ENCODE measurements at regions not wholly inside any gene's neighbourhood (a gene's known extent, or its start where the extent isn't known, plus 50 kb on each side); places are given as distances from the start of the nearest gene placed in this dataset.
A peak's percentile ranks its signal among the peaks of the same experiment; 100 is the strongest.

- no peaks in the 10 kb centered on the region for H3K36me3 ChIP-seq (ENCODE audit: control insufficient read depth, insufficient read depth, low read length)
- H3K27ac ChIP-seq (ENCODE audit: low read length) = no peak overlapping the region
- H3K4me3 ChIP-seq (ENCODE audit: low read length) = no peak overlapping the region
- H3K9me3 ChIP-seq (replicated peaks; ENCODE audit: control insufficient read depth, low read depth, low read length) = no peaks in the 10 kb centered on the region
- DNase-seq = peak; percentile 26
- H3K4me1 ChIP-seq (ENCODE audit: control insufficient read depth, insufficient read depth, low read length) = no peaks in the 10 kb centered on the region
- WGBS (ENCODE audit: insufficient coverage) = 70% methylated on average over 4 of the region's 9 CpGs
- peaks cover 4% of the 10 kb centered on the region for H3K27me3 ChIP-seq (ENCODE audit: control insufficient read depth, insufficient read depth, low read length)
These were observed 658.8 kb upstream of the ID2 start for GRCh38 chr2:8022908-8023640.

- no peak overlapping the region for H3K27ac ChIP-seq (ENCODE audit: low read length)
- H3K27me3 ChIP-seq (ENCODE audit: control insufficient read depth, insufficient read depth, low read length) = peaks cover 4% of the 10 kb centered on the region
- no peak overlapping the region for H3K4me3 ChIP-seq (ENCODE audit: low read length)
- H3K4me1 ChIP-seq (ENCODE audit: control insufficient read depth, insufficient read depth, low read length) = no peaks in the 10 kb centered on the region
- no peaks in the 10 kb centered on the region for H3K36me3 ChIP-seq (ENCODE audit: control insufficient read depth, insufficient read depth, low read length)
- DNase-seq = no peak
- WGBS (ENCODE audit: insufficient coverage) = 83% methylated on average over 8 of the region's 8 CpGs
- H3K9me3 ChIP-seq (replicated peaks; ENCODE audit: control insufficient read depth, low read depth, low read length) = no peaks in the 10 kb centered on the region
These were observed 657.4 kb upstream of the ID2 start for GRCh38 chr2:8024506-8024905.

GRCh38 chr2:8026381-8026780, 655.5 kb upstream of the ID2 start:
- Histone ChIP-seq H3K36me3 (ENCODE audit: control insufficient read depth, insufficient read depth, low read length) (no peaks in the 10 kb centered on the region), H3K4me3 (ENCODE audit: low read length) (no peak overlapping the region), H3K4me1 (ENCODE audit: control insufficient read depth, insufficient read depth, low read length) (peaks cover 4% of the 10 kb centered on the region), H3K9me3 (replicated peaks; ENCODE audit: control insufficient read depth, low read depth, low read length) (no peaks in the 10 kb centered on the region), H3K27ac (ENCODE audit: low read length) (no peak overlapping the region), H3K27me3 (ENCODE audit: control insufficient read depth, insufficient read depth, low read length) (peaks cover 4% of the 10 kb centered on the region)
- 100% methylated on average over 1 of the region's 4 CpGs for WGBS (ENCODE audit: insufficient coverage)
- no peak for DNase-seq

- no peak overlapping the region for H3K4me3 ChIP-seq (ENCODE audit: low read length)
- H3K36me3 ChIP-seq (ENCODE audit: control insufficient read depth, insufficient read depth, low read length) = no peaks in the 10 kb centered on the region
- H3K27me3 ChIP-seq (ENCODE audit: control insufficient read depth, insufficient read depth, low read length) = peaks cover 4% of the 10 kb centered on the region
- peaks cover 4% of the 10 kb centered on the region for H3K4me1 ChIP-seq (ENCODE audit: control insufficient read depth, insufficient read depth, low read length)
- WGBS (ENCODE audit: insufficient coverage) = 88% methylated on average over 9 of the region's 11 CpGs
- DNase-seq = no peak
- no peaks in the 10 kb centered on the region for H3K9me3 ChIP-seq (replicated peaks; ENCODE audit: control insufficient read depth, low read depth, low read length)
- H3K27ac ChIP-seq (ENCODE audit: low read length) = no peak overlapping the region
These were observed 654.5 kb upstream of the ID2 start for GRCh38 chr2:8027387-8027786.

GRCh38 chr2:8028036-8028435, 653.8 kb upstream of the ID2 start:
- Histone ChIP-seq H3K27me3 (ENCODE audit: control insufficient read depth, insufficient read depth, low read length) (peaks cover 4% of the 10 kb centered on the region), H3K4me3 (ENCODE audit: low read length) (no peak overlapping the region), H3K4me1 (ENCODE audit: control insufficient read depth, insufficient read depth, low read length) (peaks cover 4% of the 10 kb centered on the region), H3K9me3 (replicated peaks; ENCODE audit: control insufficient read depth, low read depth, low read length) (no peaks in the 10 kb centered on the region), H3K27ac (ENCODE audit: low read length) (no peak overlapping the region), H3K36me3 (ENCODE audit: control insufficient read depth, insufficient read depth, low read length) (no peaks in the 10 kb centered on the region)
- DNase-seq = no peak
- 90% methylated on average over 21 of the region's 21 CpGs for WGBS (ENCODE audit: insufficient coverage)

- WGBS (ENCODE audit: insufficient coverage) = 90% methylated on average over 8 of the region's 8 CpGs
- H3K4me3 ChIP-seq (ENCODE audit: low read length) = no peak overlapping the region
- no peak for DNase-seq
- H3K9me3 ChIP-seq (replicated peaks; ENCODE audit: control insufficient read depth, low read depth, low read length) = no peaks in the 10 kb centered on the region
- H3K36me3 ChIP-seq (ENCODE audit: control insufficient read depth, insufficient read depth, low read length) = no peaks in the 10 kb centered on the region
- no peak overlapping the region for H3K27ac ChIP-seq (ENCODE audit: low read length)
- peaks cover 4% of the 10 kb centered on the region for H3K4me1 ChIP-seq (ENCODE audit: control insufficient read depth, insufficient read depth, low read length)
- peaks cover 4% of the 10 kb centered on the region for H3K27me3 ChIP-seq (ENCODE audit: control insufficient read depth, insufficient read depth, low read length)
These were observed 653.4 kb upstream of the ID2 start for GRCh38 chr2:8028436-8028835.

GRCh38 chr2:8028981-8029380, 652.9 kb upstream of the ID2 start:
- DNase-seq = no peak
- Histone ChIP-seq H3K27me3 (ENCODE audit: control insufficient read depth, insufficient read depth, low read length) (peaks cover 4% of the 10 kb centered on the region), H3K27ac (ENCODE audit: low read length) (no peak overlapping the region), H3K9me3 (replicated peaks; ENCODE audit: control insufficient read depth, low read depth, low read length) (no peaks in the 10 kb centered on the region), H3K4me1 (ENCODE audit: control insufficient read depth, insufficient read depth, low read length) (peaks cover 4% of the 10 kb centered on the region), H3K4me3 (ENCODE audit: low read length) (no peak overlapping the region), H3K36me3 (ENCODE audit: control insufficient read depth, insufficient read depth, low read length) (no peaks in the 10 kb centered on the region)
- WGBS (ENCODE audit: insufficient coverage) = 58% methylated on average over 4 of the region's 5 CpGs

GRCh38 chr2:8030573-8031303, 651.1 kb upstream of the ID2 start:
- 64% methylated on average over 6 of the region's 8 CpGs for WGBS (ENCODE audit: insufficient coverage)

GRCh38 chr2:8031370-8031769, 650.5 kb upstream of the ID2 start:
- no peak for DNase-seq
- Histone ChIP-seq H3K4me3 (ENCODE audit: low read length) (no peak overlapping the region), H3K27me3 (ENCODE audit: control insufficient read depth, insufficient read depth, low read length) (peaks cover 3% of the 10 kb centered on the region), H3K4me1 (ENCODE audit: control insufficient read depth, insufficient read depth, low read length) (peaks cover 4% of the 10 kb centered on the region), H3K27ac (ENCODE audit: low read length) (no peak overlapping the region), H3K9me3 (replicated peaks; ENCODE audit: control insufficient read depth, low read depth, low read length) (no peaks in the 10 kb centered on the region), H3K36me3 (ENCODE audit: control insufficient read depth, insufficient read depth, low read length) (no peaks in the 10 kb centered on the region)
- 70% methylated on average over 4 of the region's 4 CpGs for WGBS (ENCODE audit: insufficient coverage)

More at GRCh38 chr2:8030573-8031303, 651.1 kb upstream of the ID2 start:
- H3K27ac ChIP-seq (ENCODE audit: low read length) = no peak overlapping the region
- H3K4me3 ChIP-seq (ENCODE audit: low read length) = no peak overlapping the region
- DNase-seq = no peak
- no peaks in the 10 kb centered on the region for H3K36me3 ChIP-seq (ENCODE audit: control insufficient read depth, insufficient read depth, low read length)
- peaks cover 4% of the 10 kb centered on the region for H3K4me1 ChIP-seq (ENCODE audit: control insufficient read depth, insufficient read depth, low read length)
- H3K9me3 ChIP-seq (replicated peaks; ENCODE audit: control insufficient read depth, low read depth, low read length) = no peaks in the 10 kb centered on the region
- peaks cover 4% of the 10 kb centered on the region for H3K27me3 ChIP-seq (ENCODE audit: control insufficient read depth, insufficient read depth, low read length)

- Histone ChIP-seq H3K4me1 (ENCODE audit: control insufficient read depth, insufficient read depth, low read length) (peaks cover 4% of the 10 kb centered on the region), H3K27me3 (ENCODE audit: control insufficient read depth, insufficient read depth, low read length) (no peaks in the 10 kb centered on the region), H3K9me3 (replicated peaks; ENCODE audit: control insufficient read depth, low read depth, low read length) (no peaks in the 10 kb centered on the region), H3K27ac (ENCODE audit: low read length) (no peak overlapping the region), H3K36me3 (ENCODE audit: control insufficient read depth, insufficient read depth, low read length) (no peaks in the 10 kb centered on the region), H3K4me3 (ENCODE audit: low read length) (no peak overlapping the region)
- WGBS (ENCODE audit: insufficient coverage) = 68% methylated on average over 4 of the region's 7 CpGs
- DNase-seq = no peak
These were observed 648.2 kb upstream of the ID2 start for GRCh38 chr2:8033546-8034096.

Data from muscle of leg (tissue), 3 donors.